ENCODE measurements at regions not wholly inside any gene's neighbourhood (a gene's known extent, or its start where the extent isn't known, plus 50 kb on each side); places are given as distances from the start of the nearest gene placed in this dataset.

- no peak overlapping the region for H3K4me2 ChIP-seq (ENCODE audit: low read length)
- no peaks in the 10 kb centered on the region for H3K27me3 ChIP-seq (ENCODE audit: insufficient read depth, low read length)
- ChIA-PET RAD21 (ENCODE audit: low non-redundant PET in 1 of 2, low total read pairs in 2 of 2, uncharacterized antibody in 2 of 2, unreplicated experiment in 2 of 2) (no interaction called here), POLR2A (no interaction called here), CTCF (no interaction called here)
- H3K4me3 ChIP-seq (replicated peaks in 1 of 2; ENCODE audit: low read depth in 1 of 2, low read length in 2 of 2): no peak overlapping the region
- intact Hi-C loops (cut with micrococcal nuclease): no loop called here
- H2AFZ ChIP-seq (ENCODE audit: low read depth, low read length, poor library complexity, severe bottlenecking): no peak overlapping the region
- H3K9me2 ChIP-seq (ENCODE audit: insufficient read depth): no peaks in the 10 kb centered on the region
- no peak overlapping the region for H3K27ac ChIP-seq (ENCODE audit: low read depth, low read length)
- ATAC-seq (no peak), DNase-seq (ENCODE audit: low read depth, low spot score) (no peak)
- H3K9me3 ChIP-seq (ENCODE audit: control insufficient read depth in 1 of 2, insufficient read depth in 1 of 2, low read depth in 1 of 2, low read length in 2 of 2): peaks cover 0 to 9% of the 10 kb centered on the region in 2 experiments; a peak in 2 of 4 replicates
- no peaks in the 10 kb centered on the region for H3K36me3 ChIP-seq (ENCODE audit: control insufficient read depth in 1 of 2, insufficient read depth in 2 of 2, low read length in 2 of 2)
- TF ChIP-seq REST (IDR thresholded peaks at IDR 0.05; ENCODE audit: low read depth) (no peak), EZH2phosphoT487 (IDR thresholded peaks at IDR 0.05; ENCODE audit: borderline replicate concordance) (no peak), ELF1 (IDR thresholded peaks at IDR 0.05; ENCODE audit: borderline replicate concordance, low read depth) (no peak), EGR1 (IDR thresholded peaks at IDR 0.05; ENCODE audit: low read depth) (no peak), SIN3A (IDR thresholded peaks at IDR 0.05; ENCODE audit: low read depth) (no peak), ZFX (IDR thresholded peaks at IDR 0.05) (no peak)
- no peak overlapping the region for H3K9ac ChIP-seq (ENCODE audit: low read length)
- H4K20me1 ChIP-seq (ENCODE audit: insufficient read depth): no peaks in the 10 kb centered on the region
- H3K79me2 ChIP-seq (ENCODE audit: insufficient read depth, low read length): no peaks in the 10 kb centered on the region
- H3K4me1 ChIP-seq (ENCODE audit: control insufficient read depth in 1 of 2, insufficient read depth in 2 of 2, low read length in 2 of 2): no peaks in the 10 kb centered on the region
- no TSS peak for BruUV-seq (replicated peaks)
Observed at GRCh38 chr9:82457891-82458290, 469.3 kb downstream of the SPATA31D1 start.

GRCh38 chr9:82458296-82458695 is 469.7 kb downstream of the SPATA31D1 start:
- ATAC-seq (no peak), DNase-seq (ENCODE audit: low read depth, low spot score) (no peak)
- ChIA-PET CTCF (no interaction called here), RAD21 (ENCODE audit: low non-redundant PET in 1 of 2, low total read pairs in 2 of 2, uncharacterized antibody in 2 of 2, unreplicated experiment in 2 of 2) (no interaction called here), POLR2A (no interaction called here)
- Histone ChIP-seq H3K36me3 (ENCODE audit: control insufficient read depth in 1 of 2, insufficient read depth in 2 of 2, low read length in 2 of 2) (no peaks in the 10 kb centered on the region), H3K9me3 (ENCODE audit: control insufficient read depth in 1 of 2, insufficient read depth in 1 of 2, low read depth in 1 of 2, low read length in 2 of 2) (peaks cover 0 to 11% of the 10 kb centered on the region in 2 experiments; a peak in 2 of 4 replicates), H3K4me2 (ENCODE audit: low read length) (no peak overlapping the region), H3K4me1 (ENCODE audit: control insufficient read depth in 1 of 2, insufficient read depth in 2 of 2, low read length in 2 of 2) (no peaks in the 10 kb centered on the region), H2AFZ (ENCODE audit: low read depth, low read length, poor library complexity, severe bottlenecking) (no peak overlapping the region), H3K27me3 (ENCODE audit: insufficient read depth, low read length) (no peaks in the 10 kb centered on the region), H4K20me1 (ENCODE audit: insufficient read depth) (no peaks in the 10 kb centered on the region), H3K27ac (ENCODE audit: low read depth, low read length) (no peak overlapping the region), H3K4me3 (replicated peaks in 1 of 2; ENCODE audit: low read depth in 1 of 2, low read length in 2 of 2) (no peak overlapping the region), H3K9ac (ENCODE audit: low read length) (no peak overlapping the region), H3K9me2 (ENCODE audit: insufficient read depth) (no peaks in the 10 kb centered on the region), H3K79me2 (ENCODE audit: insufficient read depth, low read length) (no peaks in the 10 kb centered on the region)
- intact Hi-C loops (cut with micrococcal nuclease): no loop called here
- BruUV-seq (replicated peaks): no TSS peak
- TF ChIP-seq ATF3 (IDR thresholded peaks at IDR 0.05) (no peak), ELF1 (IDR thresholded peaks at IDR 0.05; ENCODE audit: borderline replicate concordance, low read depth) (no peak), EZH2phosphoT487 (IDR thresholded peaks at IDR 0.05; ENCODE audit: borderline replicate concordance) (no peak), ZNF274 (IDR thresholded peaks at IDR 0.05; ENCODE audit: low read depth, low read length) (no peak), SRF (IDR thresholded peaks at IDR 0.05; ENCODE audit: low read depth) (no peak), JUND (IDR thresholded peaks at IDR 0.05) (no peak), MAX (IDR thresholded peaks at IDR 0.05) (no peak), YY1 (IDR thresholded peaks at IDR 0.05; ENCODE audit: extremely low read depth, insufficient replicate concordance, low read depth, low read length) (no peak), REST (IDR thresholded peaks at IDR 0.05; ENCODE audit: low read depth) (no peak), CBX3 (IDR thresholded peaks at IDR 0.05; ENCODE audit: low read depth) (no peak)
